Astrocyte (in vitro differentiated cells and primary cell): ENCODE measurements at regions not wholly inside any gene's neighbourhood (a gene's known extent, or its start where the extent isn't known, plus 50 kb on each side); places are given as distances from the start of the nearest gene placed in this dataset.

ENCODE experiments used
- EZH2 ChIP-seq: IDR thresholded peaks from 2 replicates; pipeline ENCODE4 v1.6.1; 2012; ENCODE audit warnings: mild to moderate bottlenecking, low read length, inconsistent platforms; ENCODE audit not compliant: insufficient read depth
- TF ChIP-seq, protein P1 (sequence below): IDR thresholded peaks from 2 replicates; pipeline ENCODE4 v1.5.1; 2011; ENCODE audit warnings: low read depth, mild to moderate bottlenecking, inconsistent platforms, low read length, moderate library complexity; ENCODE audit not compliant: insufficient read depth

DNA sequence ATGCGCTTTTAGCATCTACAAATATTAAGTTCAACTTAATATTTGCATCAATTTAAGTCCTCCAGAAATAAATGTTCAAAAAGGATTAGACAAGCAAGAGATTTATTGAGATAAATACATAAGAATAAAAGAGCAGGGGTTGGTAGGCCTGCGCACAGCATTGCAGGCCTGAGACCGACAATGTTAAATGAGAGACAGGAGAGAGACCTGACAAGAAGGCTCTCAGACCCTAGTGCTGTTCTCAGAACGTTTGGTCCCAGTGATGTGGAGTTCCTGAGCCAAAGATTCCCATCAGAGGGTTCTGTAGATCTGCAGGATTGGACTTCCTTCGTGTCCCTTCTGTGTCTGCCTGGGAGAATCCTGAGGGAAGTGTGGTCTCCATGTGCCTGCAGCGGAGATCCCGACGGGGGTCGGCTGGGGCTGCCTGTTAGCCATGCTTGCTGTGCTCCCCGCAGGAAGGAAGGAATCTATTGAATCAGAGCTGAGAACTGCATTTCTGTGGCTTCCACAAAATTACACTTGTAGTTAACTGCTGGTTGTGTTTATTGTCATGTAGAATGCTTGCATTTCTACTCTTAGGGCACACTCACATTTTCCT, 369.9 kb upstream of the SLC10A2 start:
- TF ChIP-seq, protein P1, sequence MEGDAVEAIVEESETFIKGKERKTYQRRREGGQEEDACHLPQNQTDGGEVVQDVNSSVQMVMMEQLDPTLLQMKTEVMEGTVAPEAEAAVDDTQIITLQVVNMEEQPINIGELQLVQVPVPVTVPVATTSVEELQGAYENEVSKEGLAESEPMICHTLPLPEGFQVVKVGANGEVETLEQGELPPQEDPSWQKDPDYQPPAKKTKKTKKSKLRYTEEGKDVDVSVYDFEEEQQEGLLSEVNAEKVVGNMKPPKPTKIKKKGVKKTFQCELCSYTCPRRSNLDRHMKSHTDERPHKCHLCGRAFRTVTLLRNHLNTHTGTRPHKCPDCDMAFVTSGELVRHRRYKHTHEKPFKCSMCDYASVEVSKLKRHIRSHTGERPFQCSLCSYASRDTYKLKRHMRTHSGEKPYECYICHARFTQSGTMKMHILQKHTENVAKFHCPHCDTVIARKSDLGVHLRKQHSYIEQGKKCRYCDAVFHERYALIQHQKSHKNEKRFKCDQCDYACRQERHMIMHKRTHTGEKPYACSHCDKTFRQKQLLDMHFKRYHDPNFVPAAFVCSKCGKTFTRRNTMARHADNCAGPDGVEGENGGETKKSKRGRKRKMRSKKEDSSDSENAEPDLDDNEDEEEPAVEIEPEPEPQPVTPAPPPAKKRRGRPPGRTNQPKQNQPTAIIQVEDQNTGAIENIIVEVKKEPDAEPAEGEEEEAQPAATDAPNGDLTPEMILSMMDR: no peak
- no peak for TF ChIP-seq EZH2
